ENCODE measurements at regions not wholly inside any gene's neighbourhood (a gene's known extent, or its start where the extent isn't known, plus 50 kb on each side); places are given as distances from the start of the nearest gene placed in this dataset.
A peak's percentile ranks its signal among the peaks of the same experiment; 100 is the strongest.

DNA sequence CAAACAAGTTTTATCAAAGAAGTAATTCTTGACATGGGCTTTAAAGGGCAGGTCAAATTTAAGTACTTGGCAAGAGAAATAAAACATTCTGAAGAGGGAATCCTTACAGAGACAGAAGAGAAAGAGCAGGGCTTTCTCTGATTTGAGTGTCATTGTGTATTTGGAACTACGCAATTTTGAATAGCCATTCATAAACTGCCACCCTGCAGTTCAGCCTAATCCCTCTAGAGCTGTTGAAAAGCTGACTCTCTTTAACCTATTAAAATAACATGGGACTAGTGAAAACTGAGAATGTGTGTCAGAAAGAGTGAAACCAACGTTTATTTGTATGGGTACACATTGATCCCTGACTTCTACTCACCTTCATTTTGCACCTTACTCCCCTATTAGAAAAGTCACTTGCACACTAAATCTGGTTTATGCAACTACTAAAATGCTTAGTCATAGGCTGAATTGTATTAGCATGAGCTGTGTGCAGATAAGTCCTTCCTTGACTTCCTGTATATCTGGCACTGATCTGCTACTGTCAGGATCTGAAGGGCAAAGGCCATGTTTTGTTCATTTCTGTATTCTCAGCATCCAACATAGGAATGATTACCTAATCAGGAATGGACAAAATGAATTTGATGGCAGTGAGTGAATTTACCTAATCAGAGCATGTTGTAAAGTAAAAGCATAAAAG lies 458.9 kb downstream of the NOVA1 start:
- Histone ChIP-seq H3K27me3 (no peaks in the 10 kb centered on the region), H3K27ac (no peak overlapping the region), H3K4me3 (no peak overlapping the region), H3K36me3 (replicated peaks; ENCODE audit: insufficient read depth, low read depth) (no peaks in the 10 kb centered on the region), H4K20me1 (ENCODE audit: insufficient read depth, poor library complexity, severe bottlenecking) (no peaks in the 10 kb centered on the region), H2AFZ (no peak overlapping the region), H3K4me2 (no peak overlapping the region), H3K4me1 (ENCODE audit: insufficient read depth) (no peaks in the 10 kb centered on the region), H3K79me2 (no peaks in the 10 kb centered on the region), H3K9me3 (ENCODE audit: low read depth) (no peaks in the 10 kb centered on the region), H3K9me2 (replicated peaks; ENCODE audit: insufficient read depth) (no peaks in the 10 kb centered on the region)
- peak; percentile 16 for DNase-seq (ENCODE audit: low spot score)
- 26% methylated on average over 2 of the region's 2 CpGs for whole genome bisulfite sequencing (ENCODE audit: low lambda C conversion rate, missing lambda C conversion rate)
- TF ChIP-seq EZH2 (IDR thresholded peaks at IDR 0.05; ENCODE audit: borderline replicate concordance) (no peak), EZH2phosphoT487 (IDR thresholded peaks at IDR 0.05; ENCODE audit: low read depth, severe bottlenecking, unreplicated experiment) (no peak)
- TF ChIP-seq, protein P1, sequence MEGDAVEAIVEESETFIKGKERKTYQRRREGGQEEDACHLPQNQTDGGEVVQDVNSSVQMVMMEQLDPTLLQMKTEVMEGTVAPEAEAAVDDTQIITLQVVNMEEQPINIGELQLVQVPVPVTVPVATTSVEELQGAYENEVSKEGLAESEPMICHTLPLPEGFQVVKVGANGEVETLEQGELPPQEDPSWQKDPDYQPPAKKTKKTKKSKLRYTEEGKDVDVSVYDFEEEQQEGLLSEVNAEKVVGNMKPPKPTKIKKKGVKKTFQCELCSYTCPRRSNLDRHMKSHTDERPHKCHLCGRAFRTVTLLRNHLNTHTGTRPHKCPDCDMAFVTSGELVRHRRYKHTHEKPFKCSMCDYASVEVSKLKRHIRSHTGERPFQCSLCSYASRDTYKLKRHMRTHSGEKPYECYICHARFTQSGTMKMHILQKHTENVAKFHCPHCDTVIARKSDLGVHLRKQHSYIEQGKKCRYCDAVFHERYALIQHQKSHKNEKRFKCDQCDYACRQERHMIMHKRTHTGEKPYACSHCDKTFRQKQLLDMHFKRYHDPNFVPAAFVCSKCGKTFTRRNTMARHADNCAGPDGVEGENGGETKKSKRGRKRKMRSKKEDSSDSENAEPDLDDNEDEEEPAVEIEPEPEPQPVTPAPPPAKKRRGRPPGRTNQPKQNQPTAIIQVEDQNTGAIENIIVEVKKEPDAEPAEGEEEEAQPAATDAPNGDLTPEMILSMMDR (IDR thresholded peaks at IDR 0.05; ENCODE audit: poor library complexity) = no peak

DNA sequence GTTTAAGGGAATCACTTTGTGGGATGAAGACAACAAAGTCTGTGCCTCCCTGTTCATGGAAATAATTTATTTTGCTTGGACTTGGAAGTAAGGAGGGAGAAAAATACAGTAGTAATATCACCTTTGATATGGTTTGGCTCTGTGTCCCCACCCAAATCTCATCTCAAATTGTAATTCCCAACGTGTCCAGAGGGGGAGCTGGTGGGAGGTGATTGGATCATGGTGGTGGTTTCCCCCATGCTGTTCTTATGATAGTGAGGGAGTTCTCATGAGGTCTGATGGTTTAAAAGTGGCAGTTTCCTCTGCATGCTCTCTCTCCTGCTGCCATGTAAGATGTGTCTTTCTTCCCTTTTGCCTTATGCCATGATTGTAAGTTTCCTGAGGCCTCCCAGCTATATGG lies 460.7 kb downstream of the NOVA1 start:
- Histone ChIP-seq H3K9me2 (replicated peaks; ENCODE audit: insufficient read depth) (no peaks in the 10 kb centered on the region), H3K4me1 (ENCODE audit: insufficient read depth) (no peaks in the 10 kb centered on the region), H2AFZ (no peak overlapping the region), H4K20me1 (ENCODE audit: insufficient read depth, poor library complexity, severe bottlenecking) (no peaks in the 10 kb centered on the region), H3K9me3 (ENCODE audit: low read depth) (no peaks in the 10 kb centered on the region), H3K4me3 (no peak overlapping the region), H3K4me2 (no peak overlapping the region), H3K27me3 (no peaks in the 10 kb centered on the region), H3K79me2 (no peaks in the 10 kb centered on the region), H3K36me3 (replicated peaks; ENCODE audit: insufficient read depth, low read depth) (no peaks in the 10 kb centered on the region), H3K27ac (no peak overlapping the region)
- WGBS (ENCODE audit: low lambda C conversion rate, missing lambda C conversion rate) = 50% methylated on average over 1 of the region's 1 CpG
- DNase-seq (ENCODE audit: low spot score) = no peak
- no peak for TF ChIP-seq EZH2phosphoT487 (IDR thresholded peaks at IDR 0.05; ENCODE audit: low read depth, severe bottlenecking, unreplicated experiment)
- TF ChIP-seq, protein P1 (IDR thresholded peaks at IDR 0.05; ENCODE audit: poor library complexity) = no peak
- TF ChIP-seq EZH2 (IDR thresholded peaks at IDR 0.05; ENCODE audit: borderline replicate concordance) = no peak

DNA sequence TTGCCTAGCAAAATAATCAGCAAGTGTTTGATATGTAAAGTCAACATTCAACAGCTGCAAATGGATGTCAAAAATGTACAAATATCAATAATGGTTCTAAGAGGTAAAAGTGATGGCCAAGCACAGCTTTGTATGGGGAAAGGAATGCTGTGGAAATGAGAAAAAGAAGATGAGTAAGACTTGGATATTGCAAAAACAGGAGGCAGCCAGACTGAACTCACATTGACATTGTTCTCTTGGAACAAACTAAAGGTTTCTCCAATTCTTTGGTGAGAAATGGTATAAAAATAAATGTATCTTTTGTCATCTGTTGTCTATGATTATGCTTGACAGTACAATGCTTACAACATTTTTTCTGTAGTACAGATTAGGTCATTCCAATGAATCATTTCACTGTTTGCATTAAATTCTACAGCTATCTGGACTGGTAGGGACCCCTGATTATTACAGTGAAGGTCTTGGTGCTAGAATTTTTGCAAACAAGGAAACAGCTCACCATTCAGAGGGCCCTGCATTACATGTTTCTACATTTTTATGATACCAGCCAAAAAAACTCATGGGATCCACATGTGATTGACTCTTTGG lies 465.7 kb downstream of the NOVA1 start:
- Histone ChIP-seq H3K4me3 (no peak overlapping the region), H3K79me2 (no peaks in the 10 kb centered on the region), H4K20me1 (ENCODE audit: insufficient read depth, poor library complexity, severe bottlenecking) (no peaks in the 10 kb centered on the region), H3K4me1 (ENCODE audit: insufficient read depth) (no peaks in the 10 kb centered on the region), H3K36me3 (replicated peaks; ENCODE audit: insufficient read depth, low read depth) (no peaks in the 10 kb centered on the region), H3K27ac (no peak overlapping the region), H2AFZ (no peak overlapping the region), H3K4me2 (no peak overlapping the region), H3K9me3 (ENCODE audit: low read depth) (no peaks in the 10 kb centered on the region), H3K27me3 (no peaks in the 10 kb centered on the region), H3K9me2 (replicated peaks; ENCODE audit: insufficient read depth) (no peaks in the 10 kb centered on the region)
- DNase-seq (ENCODE audit: low spot score) = no peak
- TF ChIP-seq, protein P1 (IDR thresholded peaks at IDR 0.05; ENCODE audit: poor library complexity) = no peak

All from hepatocyte (in vitro differentiated cells).